NCI-H1092 (cell line): ENCODE measurements at regions not wholly inside any gene's neighbourhood (a gene's known extent, or its start where the extent isn't known, plus 50 kb on each side); places are given as distances from the start of the nearest gene placed in this dataset.
"Not testable (repeated sequence)": the region's sequence is repeated elsewhere in the genome, so short reads cannot be mapped to it uniquely, and the experiment has no call there.

Experiments used
- DNase-seq: peaks from one replicate; lab custom pipeline; 2025; lab: John Stamatoyannopoulos, UW

DNA sequence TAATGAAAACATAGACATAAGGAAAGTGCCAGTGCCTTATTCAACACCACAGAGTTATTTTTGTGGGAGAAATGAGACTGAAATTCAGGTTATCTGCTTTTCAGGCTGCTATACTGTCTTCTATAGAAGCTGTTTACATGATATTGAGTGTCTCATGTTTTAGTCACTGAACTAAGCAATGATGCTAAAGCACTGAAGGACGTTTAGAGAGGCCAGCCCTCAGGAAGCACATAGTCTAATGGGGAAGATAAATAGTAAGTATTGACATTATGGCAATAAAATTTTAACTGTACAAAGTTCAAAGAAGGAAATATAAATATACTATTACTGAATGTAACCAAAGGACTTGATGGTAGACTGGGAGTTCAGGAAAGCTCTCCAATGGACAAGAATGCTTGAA is 186.4 kb upstream of the ZC3H15 start:
- DNase-seq, result no peak

DNA sequence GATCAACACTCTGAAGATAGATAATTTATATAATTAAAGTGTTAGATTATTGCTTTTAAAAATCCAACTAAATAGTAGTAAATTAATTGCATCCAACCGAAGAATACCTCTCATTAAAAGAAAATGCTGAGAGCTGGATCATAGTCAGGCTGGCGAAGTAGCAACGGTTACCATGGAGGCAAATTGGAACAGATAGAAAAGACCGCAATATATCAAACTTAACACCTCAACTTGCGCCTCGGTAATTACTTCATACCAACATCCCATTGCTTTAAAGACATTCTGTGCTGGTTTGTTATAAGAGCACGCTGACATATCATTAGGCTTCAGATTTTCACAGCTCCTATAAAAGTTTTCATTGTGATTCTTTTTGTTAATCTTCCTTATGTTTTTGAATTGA is 183.8 kb upstream of the ZC3H15 start:
- no peak for DNase-seq

DNA sequence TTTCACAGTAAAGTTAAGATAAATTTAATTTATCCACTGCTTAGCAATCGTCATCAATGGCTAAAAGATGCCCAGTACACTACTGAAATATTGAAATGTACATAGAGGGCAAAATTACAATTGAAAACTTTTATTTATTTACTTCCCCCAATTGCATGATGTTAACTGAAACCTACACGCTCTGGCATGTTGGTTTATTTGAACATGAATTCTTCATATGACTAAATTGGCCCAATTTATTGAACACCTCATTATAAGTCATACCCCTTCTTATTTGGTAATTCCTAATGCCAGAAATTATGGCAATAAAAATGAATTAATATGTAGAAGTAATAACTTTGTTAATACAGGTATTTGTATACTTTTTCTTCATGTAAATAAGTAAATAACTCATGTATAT is 183.0 kb upstream of the ZC3H15 start:
- no peak for DNase-seq

DNA sequence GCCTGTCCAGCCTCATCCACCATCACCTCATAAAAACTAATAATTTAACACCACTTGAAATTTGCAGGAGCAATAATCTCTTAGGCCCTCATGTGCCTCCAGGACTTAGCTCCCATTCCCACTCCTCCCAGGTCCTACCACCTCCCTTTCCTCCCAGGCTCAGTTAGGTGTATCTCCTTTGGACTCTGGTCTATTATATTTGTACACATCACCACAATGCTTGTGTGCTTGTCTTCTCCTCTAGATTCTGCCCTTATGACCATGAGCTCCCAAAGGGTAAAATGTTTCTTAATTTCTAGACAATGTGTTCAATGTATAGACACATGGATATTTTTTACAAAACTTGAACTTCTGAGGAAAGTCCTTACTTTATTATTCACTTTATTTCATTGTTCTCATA is 182.0 kb upstream of the ZC3H15 start:
- no peak for DNase-seq

DNA sequence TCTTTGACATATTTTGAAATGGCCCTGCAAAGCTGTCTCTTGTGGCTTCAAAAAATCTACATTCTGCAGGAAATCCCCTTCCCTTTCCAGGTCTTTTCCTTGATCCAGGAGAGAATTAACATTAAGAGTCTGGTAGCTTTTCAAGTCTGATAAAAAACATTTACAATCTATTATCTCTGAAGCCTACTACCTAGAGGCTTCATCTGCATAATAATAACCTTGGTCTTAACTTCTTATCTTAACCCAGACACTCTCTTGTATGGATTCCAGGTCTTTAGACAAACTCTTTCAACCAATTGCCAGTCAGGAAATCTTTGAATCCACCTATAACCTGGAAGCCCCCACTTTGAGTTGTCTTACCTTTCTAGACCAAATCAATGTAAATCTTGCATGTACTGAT is 179.3 kb upstream of the ZC3H15 start:
- DNase-seq, result no peak

DNA sequence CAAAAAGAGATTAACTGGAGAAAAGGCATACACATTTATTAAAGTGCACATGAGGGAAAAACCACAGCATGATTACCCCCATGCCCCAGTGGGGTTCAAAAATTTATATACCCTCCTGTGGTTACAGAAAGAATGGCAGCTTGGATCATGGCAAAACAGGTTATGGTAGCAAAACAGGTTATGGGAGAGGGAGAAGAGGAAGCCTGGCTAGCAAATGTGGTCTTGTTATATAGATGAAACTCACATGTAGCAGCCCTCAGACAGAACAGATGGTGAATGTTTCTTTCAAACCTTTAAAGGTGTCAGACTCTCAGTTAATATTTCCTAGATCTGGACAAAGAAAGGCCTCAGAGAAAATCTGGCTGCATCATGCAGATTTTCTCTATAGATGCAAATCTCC is 178.2 kb upstream of the ZC3H15 start:
- no peak for DNase-seq

DNA sequence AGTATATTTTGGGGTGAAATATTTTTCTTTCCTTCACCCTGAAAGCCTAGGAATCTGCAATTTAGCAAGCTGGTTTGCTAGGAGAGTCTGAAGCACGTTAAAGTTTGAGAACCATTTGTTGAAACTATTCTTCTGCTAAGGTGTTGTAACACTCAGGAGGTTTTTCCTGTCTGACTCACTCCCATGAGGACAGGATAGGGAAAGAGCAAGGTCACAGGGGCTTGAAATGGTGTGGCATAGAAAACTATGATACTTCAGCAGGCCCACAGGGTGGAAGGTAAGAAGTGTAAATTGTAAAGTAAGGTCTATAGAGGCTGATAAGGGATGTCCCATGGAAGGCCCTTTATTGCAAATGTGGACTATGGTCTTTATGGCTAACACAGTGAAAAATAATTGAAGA is 177.7 kb upstream of the ZC3H15 start:
- DNase-seq, result no peak

DNA sequence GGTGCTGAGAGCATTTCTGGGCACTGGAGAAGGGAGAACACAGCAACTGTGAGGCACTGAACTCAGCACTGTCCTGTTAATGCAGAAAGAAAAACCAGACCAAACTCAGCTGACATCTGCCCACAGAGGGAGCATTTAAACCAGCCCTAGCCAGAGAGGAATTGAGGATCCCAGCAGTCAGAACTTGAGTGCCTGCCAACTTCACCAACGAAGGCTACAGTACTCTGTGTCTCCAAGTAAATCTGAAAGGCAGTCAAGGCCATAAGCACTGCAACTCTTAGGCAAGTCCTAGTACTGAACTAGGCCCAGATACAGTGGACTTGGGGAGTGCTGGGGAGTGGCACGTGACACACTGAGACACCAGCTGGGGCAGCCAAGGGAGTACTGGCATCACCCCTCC is 176.2 kb upstream of the ZC3H15 start:
- DNase-seq, result no peak

DNA sequence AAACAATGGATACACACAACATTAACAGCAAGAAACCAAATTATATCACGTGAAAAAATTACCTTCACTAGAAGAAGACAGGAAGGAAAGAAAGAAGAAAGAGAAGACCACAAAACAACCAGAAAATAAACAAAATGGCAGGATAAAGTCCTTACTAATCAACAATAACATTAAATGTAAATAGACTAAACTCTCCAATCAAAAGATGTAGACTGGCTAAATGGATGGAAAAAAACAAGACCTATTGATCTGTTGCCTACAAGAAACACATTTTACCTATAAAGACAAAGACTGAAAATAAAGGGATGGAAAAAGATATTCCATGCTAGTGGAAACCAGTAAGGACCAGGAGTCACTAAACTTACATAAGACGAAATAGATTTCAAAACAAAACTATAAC is 167.0 kb upstream of the ZC3H15 start:
- DNase-seq, result no peak

DNA sequence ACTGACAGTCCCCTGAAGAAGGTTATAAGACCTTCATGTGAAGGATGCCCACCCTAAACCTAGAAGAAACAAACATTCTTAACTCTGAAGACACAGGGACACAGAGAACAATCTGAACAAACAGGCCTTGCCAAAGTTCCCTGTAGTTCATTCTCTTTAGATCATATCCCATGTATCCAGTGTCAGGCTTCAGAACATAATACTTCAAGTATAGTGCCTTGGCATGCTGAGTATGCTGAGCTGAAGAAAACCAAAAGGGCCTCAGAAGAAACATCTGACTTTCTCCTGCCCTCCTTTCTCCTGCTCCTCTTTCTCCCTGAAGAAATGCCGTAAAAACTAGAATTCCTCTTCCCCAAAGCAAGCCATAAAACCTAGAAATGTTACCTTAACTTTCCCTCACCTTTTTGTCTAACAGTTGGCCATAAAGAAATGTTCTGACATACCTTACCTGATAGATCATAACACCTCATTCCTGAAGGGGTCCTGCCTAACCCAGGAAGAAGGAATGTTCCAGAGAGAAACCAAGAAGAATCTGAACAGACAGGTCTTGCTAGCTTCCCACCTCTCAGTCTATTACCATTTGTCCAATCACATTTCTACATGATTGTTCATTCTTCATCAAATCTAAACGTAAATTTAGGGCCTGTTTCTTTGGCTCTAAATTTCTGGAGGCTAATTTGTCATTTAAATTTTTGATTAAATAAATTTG is 160.1 kb upstream of the ZC3H15 start:
- no peak for DNase-seq

DNA sequence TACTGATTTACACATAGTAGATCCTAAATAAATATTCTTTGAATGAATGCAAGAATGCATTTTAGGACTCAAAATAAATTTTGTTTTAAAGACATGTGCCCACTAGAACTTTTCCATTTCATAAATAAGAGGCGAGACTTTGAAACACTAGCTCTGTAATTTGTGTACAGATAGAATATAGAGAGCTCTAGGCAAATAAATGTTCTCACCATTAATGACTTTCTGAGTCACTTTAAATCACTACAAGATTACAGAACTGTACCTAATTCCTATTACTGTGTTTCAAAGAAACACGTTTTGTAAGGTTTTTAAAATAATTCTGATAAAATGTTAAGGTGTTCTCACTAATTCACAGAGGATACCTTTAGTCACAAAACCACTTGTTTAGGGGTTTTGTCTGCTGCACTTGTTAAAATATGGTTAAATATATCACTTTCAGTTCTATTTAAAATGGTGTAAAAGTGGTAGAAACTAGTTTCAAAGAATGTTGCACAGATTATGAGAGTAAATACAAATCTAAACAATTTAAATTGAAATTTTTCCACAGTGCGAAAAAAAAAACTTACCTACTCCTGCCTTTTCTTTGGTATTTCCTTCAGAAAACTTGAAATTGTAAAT is 158.7 kb upstream of the ZC3H15 start:
- DNase-seq, result no peak

DNA sequence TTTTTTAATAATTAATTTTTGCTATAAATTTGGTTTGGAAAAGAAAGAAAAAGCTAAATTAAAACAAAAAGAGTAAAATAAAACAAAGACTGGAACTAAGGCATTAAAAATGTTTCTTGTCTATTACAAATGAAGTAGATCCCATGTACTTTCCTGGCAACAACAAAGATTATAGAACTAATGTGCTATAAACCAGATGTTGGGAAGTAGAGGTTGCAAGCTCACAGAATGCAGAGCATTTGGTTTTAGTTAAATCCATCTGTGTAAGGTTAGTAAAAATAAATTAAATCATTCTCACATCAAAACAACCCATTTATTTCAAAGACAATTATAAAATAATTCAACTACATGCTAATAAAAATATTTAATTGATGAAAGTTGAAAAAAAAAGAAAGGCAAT is 157.2 kb upstream of the ZC3H15 start:
- no peak for DNase-seq

DNA sequence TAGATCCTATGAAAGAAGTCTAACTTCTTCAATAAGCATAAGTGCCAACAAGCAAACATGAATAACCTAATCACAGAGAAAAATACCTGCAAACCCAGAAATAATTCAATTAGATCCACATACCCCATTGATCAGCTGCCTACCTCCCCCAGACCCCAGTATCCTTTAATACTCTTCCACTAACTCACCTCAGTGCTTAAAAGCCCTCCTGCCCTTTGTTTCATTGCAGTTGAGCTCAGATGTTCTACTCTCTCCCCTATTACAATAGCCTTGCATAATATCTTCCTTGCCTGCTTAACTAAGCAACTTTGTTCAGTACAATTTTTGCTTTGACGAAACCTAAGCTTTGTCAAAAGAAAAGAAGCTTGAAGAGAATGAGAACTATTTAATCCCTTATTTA is 156.0 kb upstream of the ZC3H15 start:
- no peak for DNase-seq

DNA sequence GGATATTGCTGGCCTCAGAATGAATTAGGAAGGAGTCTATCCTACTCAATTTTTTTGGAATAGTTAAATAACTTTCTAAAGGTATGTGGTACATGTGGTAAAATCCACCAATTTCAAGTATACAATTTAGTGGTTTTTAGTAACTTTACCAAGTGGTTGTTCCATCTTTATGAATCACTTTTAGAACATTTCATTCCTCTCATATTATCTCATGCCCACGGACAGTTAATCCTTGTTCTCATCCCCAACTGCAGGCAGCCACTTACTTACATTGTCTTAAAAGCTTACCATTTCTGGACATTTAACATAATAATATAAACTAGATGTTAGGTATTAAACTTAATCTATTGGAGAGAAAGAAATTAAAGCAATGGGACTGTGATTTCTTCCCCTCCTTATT is 146.3 kb upstream of the ZC3H15 start:
- no peak for DNase-seq

DNA sequence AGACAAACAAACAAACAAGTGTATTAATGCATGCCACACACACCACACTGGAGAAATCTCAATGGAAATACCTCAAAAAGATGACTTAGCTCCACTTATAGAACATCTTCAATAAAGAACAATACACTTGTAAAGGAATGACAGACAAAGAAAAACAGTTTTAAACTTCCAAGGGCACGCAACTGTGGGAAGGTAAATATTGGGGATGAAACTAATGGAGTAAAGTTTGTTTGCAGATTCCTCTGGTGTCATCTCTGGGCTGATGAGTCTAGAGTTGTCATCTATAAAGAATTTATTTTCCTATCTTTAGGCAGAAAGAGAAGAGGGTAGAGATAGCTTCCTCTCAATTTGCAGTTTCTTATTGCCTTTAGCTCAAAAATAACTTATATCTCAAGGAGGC is 144.0 kb upstream of the ZC3H15 start:
- no peak for DNase-seq

DNA sequence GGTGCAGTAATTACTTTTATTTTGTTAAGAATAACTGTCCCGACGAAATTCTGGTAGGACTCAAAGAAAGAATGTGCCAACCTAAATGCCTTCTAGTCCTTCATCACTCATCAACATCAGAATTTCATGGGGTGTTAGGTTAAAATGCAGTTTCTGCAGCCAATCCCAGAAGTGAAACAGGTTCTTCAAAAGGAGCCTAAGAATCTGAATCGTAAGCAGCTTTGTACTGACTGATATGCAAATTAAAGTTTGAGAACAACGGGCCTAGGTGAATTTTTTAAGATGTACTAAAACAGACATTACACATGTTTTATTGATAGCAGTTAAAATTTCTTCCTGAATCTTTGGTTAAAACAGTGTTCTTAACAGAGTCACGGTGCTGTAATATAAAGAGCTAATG is 140.3 kb upstream of the ZC3H15 start:
- DNase-seq, result no peak

DNA sequence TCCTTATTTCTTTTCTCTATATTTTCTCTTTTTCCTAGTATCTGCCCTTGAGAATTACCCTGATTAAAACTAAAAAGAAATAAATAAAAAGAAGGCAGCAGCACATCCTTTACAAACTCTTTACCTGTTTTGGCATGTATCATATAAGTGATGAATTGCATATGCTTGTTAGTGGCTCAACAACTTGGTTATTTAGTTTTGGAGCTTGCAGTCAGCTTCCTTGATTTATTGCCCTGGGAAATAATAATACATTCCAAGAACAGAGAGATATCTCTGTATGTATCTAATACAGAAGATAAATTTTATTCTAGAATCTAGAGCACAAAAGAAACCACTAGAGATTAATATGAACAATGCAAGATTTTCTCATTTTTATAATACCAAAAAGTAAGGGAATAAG is 139.8 kb upstream of the ZC3H15 start:
- DNase-seq, result no peak

DNA sequence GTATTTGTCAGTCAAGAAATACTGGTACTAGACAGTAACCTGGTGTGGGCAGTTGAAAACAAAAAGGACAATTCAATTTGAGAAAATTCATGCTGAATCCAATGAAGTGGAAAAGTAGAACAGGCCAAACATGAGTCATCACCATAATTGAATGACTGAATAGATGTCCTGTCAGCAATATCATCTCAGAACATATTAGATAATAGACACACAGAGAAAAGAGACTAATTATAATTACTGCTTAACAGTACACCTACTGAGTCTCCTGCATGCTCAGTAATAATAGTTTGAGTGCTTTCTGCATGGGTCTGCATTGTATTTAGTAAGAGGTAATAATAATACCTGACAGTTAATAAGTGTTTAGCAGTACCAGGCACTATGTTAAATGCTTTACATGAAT is 138.6 kb upstream of the ZC3H15 start:
- DNase-seq, result no peak

DNA sequence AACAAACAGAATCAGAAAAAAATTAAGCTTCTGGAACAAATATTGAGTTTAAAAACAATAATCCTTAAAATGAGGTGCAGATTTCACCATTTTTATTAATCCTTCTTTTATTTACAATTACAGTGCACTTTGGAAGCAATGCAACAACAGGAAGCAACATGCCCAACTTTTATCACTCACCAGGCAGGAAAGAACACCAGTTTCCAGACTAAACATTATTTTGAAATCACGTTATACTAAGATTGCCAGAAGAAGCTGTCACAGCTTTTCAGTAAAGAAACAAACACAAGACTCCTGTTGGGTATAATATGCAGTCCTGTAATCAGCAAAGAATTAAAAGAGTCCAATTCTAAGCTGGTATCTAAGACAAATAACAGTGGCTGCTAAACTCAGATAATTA is 137.9 kb upstream of the ZC3H15 start:
- no peak for DNase-seq

DNA sequence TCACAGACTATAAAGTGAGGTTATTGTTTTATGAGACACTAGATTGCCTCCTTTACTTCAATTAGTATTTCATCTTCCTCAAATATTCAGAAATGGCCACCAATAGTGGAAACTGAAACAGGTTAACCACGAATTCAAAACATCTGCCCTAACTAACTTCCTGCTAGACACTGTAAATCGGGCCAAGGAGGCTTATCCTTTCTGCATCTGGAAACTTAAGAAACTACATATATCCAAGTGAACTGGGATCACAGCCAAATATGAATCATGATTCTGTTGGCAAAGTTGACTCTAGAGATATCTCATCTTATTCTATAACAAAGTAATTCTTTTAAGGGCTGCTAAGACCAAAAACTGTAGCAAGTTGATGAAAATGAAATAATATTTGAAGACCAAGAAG is 136.6 kb upstream of the ZC3H15 start:
- no peak for DNase-seq

DNA sequence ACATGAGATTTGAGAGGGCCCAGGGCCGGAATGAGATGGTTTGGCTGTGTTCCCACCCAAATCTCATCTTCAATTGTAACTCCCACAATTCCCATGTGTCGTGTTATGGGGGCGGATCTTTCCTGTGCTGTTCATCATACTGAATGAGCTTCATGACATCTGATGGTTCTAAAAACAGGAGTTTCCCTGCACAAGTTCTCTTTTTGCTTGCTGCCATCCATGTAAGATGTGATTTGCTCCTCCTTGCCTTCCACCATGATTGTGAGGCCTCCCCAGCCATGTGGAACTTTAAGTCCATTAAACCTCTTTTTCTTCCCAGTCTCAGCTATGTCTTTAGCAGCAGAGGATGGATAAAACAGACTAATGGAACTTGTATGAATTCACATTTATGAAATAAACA is 131.9 kb upstream of the ZC3H15 start:
- DNase-seq, result not testable (repeated sequence)

DNA sequence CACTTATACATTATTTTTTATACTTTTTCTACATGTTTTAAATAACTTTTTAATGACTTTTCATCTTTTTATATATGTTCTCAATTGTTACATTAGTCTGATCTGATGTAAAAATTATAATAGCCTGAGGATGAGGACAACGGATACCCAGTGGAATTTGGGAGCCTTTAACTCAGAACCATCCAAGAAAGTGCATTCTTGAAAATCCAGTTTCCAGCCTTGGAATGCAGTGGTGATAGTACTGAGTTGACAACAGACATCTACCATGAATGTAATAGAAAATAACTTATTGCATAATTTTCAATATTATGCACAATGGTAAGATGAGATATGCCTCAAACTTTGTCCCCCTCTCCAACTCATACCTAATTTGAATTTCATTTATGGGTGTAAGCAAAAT is 120.7 kb upstream of the ZC3H15 start:
- DNase-seq, result no peak

DNA sequence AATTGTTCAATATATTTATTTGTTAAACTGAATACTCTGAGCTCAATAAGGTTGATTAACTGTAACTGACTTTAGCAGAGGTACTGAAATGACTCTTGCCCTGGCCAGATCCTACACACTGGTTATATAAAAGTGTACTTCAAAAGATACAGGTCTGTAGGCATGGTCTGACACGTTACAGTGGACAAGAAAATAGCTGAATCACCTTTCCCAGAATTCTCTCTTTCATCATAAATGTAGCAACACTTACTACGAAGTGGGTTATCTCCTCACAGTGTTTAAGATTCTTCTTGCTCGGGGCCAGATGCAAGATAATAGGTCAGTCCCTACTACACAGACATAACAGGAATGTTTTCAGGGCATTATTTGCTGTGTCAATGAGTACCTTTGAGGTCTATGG is 107.0 kb upstream of the ZC3H15 start:
- DNase-seq, result no peak

DNA sequence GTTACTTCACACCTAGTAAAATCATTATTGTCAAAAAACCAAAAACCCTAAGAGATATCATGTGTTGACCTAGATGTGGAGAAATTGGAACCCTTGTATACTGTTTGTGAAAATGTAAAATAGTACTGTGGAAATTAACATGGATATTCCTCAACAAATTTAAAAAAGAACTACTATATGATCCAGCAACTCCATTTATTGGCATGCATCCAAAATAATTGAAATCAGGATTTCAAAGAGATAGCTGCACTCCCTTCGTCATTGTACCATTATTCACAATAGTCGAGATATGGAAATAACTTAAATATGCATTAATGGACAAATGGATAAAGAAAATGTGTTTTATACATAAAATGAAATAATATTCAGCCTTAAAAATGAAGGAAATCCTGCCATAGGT is 105.3 kb upstream of the ZC3H15 start:
- DNase-seq, result no peak
